HFFc6 (cell line): ENCODE measurements at regions not wholly inside any gene's neighbourhood (a gene's known extent, or its start where the extent isn't known, plus 50 kb on each side); places are given as distances from the start of the nearest gene placed in this dataset.

ENCODE experiments used
- DNase-seq: peaks from one replicate; pipeline ENCODE4 v3.0.0-alpha.2; 2018
- H3K27ac Mint-ChIP-seq: 2 replicates; pipeline ENCODE4 v1.8.0; 2020; ENCODE audit warnings: mild to moderate bottlenecking, mixed read lengths
- H3K27me3 Mint-ChIP-seq: 2 replicates; pipeline ENCODE4 v1.8.0; 2021; ENCODE audit warnings: mild to moderate bottlenecking, moderate library complexity, mixed read lengths; ENCODE audit not compliant: insufficient read depth
- H3K36me3 Mint-ChIP-seq: 2 replicates; pipeline ENCODE4 v1.8.0; 2021; ENCODE audit warnings: low read depth, mixed read lengths
- H3K4me1 Mint-ChIP-seq: 2 replicates; pipeline ENCODE4 v1.8.0; 2020; ENCODE audit warnings: low read depth, mixed read lengths
- H3K4me3 Mint-ChIP-seq: 2 replicates; pipeline ENCODE4 v1.8.0; 2020; ENCODE audit warnings: mild to moderate bottlenecking, moderate library complexity, mixed read lengths
- H3K9me3 Mint-ChIP-seq: 2 replicates; pipeline ENCODE4 v1.8.0; 2020; ENCODE audit warnings: mild to moderate bottlenecking, mixed read lengths
- TF ChIP-seq, protein P1 (sequence below): fragments of 200-600 bp; sonication (generic); IDR thresholded peaks from 2 replicates; pipeline ENCODE4 v1.5.0; 2021; ENCODE audit warnings: antibody characterized with exemption, mild to moderate bottlenecking

DNA sequence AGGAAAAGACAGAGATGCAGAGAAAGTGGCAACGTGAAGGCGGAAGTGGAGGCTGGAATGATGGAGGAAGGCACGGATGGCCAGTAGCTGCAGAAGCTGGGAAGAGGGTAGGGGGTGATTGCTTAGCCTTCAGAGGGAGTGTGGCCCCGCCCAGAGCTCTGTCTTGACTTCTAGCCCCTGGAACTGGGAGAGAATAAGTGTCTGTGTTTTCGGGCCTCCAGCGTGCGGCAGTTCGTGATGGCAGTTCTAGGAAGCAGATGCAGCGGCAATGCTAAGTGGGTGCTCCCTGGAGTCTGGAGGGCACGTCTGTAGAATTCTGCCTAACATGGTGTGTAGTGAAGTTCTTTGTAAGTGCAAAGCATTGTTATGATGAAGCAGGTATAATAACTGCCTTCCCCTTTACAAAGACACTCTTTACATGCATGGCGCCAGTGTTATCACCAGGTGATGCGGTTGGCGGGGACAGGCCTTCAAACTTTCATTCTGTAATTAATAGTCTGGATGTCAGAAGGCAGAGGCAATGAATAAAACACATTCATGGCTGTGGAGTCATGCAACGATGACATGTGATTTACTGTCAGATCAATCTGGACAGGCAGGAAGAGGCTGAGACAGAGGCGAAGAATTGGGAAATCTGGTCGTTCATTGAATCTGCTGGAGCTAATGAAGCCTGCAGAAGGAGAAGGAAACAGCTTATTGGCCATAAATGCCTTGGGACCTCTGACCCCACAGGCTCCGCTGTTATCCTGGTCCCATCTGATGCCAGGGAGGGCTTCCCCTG lies 228.6 kb downstream of the GLRX3 start:
- Mint-ChIP-seq H3K27ac (no peak overlapping the region), H3K36me3 (peaks cover 11% of the 10 kb centered on the region; the same call in 1 of the 2 replicates), H3K9me3 (peaks cover 69% of the 10 kb centered on the region), H3K27me3 (no peaks in the 10 kb centered on the region; the same call in none of the 2 replicates), H3K4me3 (no peak overlapping the region), H3K4me1 (no peaks in the 10 kb centered on the region)
- no peak for DNase-seq
- TF ChIP-seq, protein P1, sequence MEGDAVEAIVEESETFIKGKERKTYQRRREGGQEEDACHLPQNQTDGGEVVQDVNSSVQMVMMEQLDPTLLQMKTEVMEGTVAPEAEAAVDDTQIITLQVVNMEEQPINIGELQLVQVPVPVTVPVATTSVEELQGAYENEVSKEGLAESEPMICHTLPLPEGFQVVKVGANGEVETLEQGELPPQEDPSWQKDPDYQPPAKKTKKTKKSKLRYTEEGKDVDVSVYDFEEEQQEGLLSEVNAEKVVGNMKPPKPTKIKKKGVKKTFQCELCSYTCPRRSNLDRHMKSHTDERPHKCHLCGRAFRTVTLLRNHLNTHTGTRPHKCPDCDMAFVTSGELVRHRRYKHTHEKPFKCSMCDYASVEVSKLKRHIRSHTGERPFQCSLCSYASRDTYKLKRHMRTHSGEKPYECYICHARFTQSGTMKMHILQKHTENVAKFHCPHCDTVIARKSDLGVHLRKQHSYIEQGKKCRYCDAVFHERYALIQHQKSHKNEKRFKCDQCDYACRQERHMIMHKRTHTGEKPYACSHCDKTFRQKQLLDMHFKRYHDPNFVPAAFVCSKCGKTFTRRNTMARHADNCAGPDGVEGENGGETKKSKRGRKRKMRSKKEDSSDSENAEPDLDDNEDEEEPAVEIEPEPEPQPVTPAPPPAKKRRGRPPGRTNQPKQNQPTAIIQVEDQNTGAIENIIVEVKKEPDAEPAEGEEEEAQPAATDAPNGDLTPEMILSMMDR = no peak

DNA sequence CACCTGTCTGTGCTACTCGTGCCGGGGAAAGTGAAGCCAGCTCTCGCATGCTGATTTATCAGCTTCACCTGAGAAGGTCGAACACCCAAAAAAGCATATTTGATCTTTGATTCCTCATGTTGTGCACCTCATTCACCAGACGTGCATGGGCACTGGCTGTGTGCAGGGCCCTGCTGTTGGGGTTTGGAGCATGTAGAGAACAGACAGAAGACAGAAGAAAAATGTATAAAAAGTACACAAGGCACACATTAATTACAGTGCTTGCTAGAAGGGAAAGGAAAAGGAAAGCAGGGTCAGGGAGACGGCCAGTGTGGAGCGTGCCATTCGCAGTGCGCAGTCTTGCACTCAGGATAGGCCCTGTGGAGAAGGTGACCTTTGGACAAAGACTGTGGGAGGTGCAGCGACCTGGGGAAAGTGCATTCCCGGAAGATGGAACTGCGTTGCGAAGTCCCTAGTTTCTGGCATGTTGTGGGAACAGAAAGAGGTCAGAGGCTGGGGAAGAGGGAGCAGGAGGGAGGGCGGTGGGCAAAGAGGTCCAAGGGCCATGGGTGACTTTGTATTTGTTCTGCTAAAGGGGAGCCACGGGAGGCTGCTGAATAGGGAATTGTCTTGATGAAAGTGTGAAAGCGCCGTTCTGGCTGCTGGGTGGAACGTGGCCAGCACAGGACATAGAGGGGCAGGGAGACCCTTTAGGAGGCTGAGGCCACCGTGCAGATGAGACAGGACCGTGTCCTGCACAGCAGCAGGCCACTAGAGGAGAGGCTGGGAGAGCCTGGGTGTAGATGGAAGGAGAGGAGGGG lies 232.8 kb downstream of the GLRX3 start:
- no peaks in the 10 kb centered on the region for H3K27me3 Mint-ChIP-seq
- H3K36me3 Mint-ChIP-seq = peaks cover 4% of the 10 kb centered on the region; the same call in 1 of the 2 replicates
- peaks cover 78% of the 10 kb centered on the region for H3K9me3 Mint-ChIP-seq
- TF ChIP-seq, protein P1 = no peak
- no peak for DNase-seq
- H3K27ac Mint-ChIP-seq = no peak overlapping the region
- no peaks in the 10 kb centered on the region for H3K4me1 Mint-ChIP-seq
- no peak overlapping the region for H3K4me3 Mint-ChIP-seq

DNA sequence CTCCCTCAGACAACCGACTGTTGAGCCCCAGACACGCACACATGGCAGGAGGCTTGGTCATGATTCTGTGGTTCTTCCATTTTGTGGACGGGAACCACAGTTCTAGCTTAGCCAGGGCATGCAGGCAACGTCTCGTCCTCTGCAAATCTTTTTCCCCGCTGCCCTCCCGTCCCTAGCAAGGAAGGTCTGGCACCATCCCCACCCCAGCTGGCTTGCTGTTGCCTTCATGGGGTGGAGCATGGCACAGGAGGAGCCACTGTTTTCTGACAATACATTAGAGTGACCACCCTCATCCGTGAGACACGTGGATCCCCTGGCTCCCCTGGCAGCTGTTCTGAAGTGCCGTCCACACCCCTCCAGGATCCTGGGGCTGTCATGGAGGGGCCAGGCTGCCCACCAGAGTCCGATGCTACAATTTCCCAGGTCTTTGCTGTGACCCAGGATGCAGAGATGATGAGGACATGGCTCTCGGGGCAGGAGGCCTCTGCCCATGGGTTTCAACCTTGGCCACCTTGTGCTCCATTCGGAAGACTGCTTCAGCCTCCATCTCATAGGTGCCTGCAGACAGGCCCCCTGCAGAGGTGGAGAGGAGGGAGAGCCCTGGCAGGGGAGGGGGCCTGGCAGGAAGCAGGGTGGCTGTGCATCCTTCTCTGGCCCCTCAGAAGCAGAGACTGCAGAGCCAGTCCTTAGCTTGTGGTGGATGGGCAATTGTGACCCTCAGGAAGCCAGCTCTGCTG lies 233.6 kb downstream of the GLRX3 start:
- Mint-ChIP-seq H3K27ac (no peak overlapping the region), H3K4me1 (no peaks in the 10 kb centered on the region), H3K9me3 (peaks cover 76% of the 10 kb centered on the region), H3K4me3 (no peak overlapping the region), H3K36me3 (peaks cover 4% of the 10 kb centered on the region; the same call in 1 of the 2 replicates), H3K27me3 (no peaks in the 10 kb centered on the region)
- TF ChIP-seq, protein P1 = no peak
- DNase-seq = no peak

DNA sequence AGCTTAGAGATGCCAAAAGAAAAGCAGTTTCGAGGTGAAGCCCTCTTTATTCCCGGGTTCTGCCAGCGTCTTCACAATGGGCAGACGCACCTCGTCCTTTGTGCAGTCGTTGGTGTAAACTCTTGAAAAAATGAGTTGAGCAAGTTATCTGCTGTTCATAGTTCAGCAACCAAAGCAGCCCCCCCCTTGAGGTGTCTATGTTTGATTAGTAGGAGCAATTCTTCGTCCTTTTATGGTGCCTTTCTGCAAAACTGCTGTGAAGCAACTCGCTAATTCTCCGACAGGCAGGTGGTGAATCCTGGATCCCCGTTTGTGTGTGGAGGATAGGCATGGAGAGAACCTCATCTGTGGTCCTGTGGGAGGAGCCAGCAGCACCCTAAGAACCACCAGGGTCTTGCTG lies 234.5 kb downstream of the GLRX3 start:
- no peak overlapping the region for H3K27ac Mint-ChIP-seq
- H3K4me3 Mint-ChIP-seq = no peak overlapping the region
- peaks cover 70% of the 10 kb centered on the region for H3K9me3 Mint-ChIP-seq

DNA sequence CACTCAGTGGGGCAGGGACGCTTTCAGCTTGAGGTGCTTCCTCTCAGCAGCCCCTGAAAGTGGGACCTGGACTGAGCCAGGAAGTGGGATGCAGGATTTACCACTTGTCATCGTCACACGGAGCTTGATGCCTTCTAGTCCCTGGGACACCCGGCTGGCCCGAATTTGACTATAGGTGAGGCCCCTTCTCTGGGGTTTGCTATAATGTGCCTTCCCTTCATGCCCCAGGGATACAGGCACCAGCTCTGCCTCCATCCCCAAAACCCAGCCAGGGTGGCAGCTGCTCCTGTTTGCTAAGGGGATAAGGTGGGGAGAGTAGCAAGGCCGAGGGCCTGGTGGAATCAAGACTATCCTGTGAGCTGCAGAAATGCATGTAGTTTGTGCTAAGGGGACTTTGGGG lies 235.0 kb downstream of the GLRX3 start:
- TF ChIP-seq, protein P1 = no peak

More for the DNA sequence above, 234.5 kb downstream of the GLRX3 start:
- H3K27me3 Mint-ChIP-seq = no peaks in the 10 kb centered on the region
- no peaks in the 10 kb centered on the region for H3K4me1 Mint-ChIP-seq
- no peak for DNase-seq
- TF ChIP-seq, protein P1 = no peak
- H3K36me3 Mint-ChIP-seq = peaks cover 4% of the 10 kb centered on the region; the same call in 1 of the 2 replicates

More for the DNA sequence above, 235.0 kb downstream of the GLRX3 start:
- no peak for DNase-seq
- no peak overlapping the region for H3K27ac Mint-ChIP-seq
- no peak overlapping the region for H3K4me3 Mint-ChIP-seq
- H3K4me1 Mint-ChIP-seq = no peaks in the 10 kb centered on the region
- H3K36me3 Mint-ChIP-seq = peaks cover 4% of the 10 kb centered on the region; the same call in 1 of the 2 replicates
- peaks cover 70% of the 10 kb centered on the region for H3K9me3 Mint-ChIP-seq
- H3K27me3 Mint-ChIP-seq = no peaks in the 10 kb centered on the region
